Kidney (tissue), 13 donors: ENCODE measurements at regions not wholly inside any gene's neighbourhood (a gene's known extent, or its start where the extent isn't known, plus 50 kb on each side); places are given as distances from the start of the nearest gene placed in this dataset.

Experiments used
- DNase-seq, 5 donors: peaks; one replicate each; pipeline ENCODE4 v3.0.0-alpha.2; 2013 to 2020
- FAIRE-seq: peaks from 2 replicates; lab custom pipeline; 2012; peaks lifted over from hg19 to GRCh38; lab: Jason Lieb, UNC
- H3K27ac ChIP-seq, 2 donors: one replicate each; pipeline ENCODE4 v1.7.0; 2013; ENCODE audit warnings: low read depth in 2 of 2, low read length in 2 of 2, inconsistent platforms in 1 of 2
- H3K27me3 ChIP-seq: one replicate; pipeline ENCODE4 v1.7.1; 2013; ENCODE audit warnings: low read length, inconsistent platforms; ENCODE audit not compliant: control insufficient read depth, insufficient read depth
- H3K36me3 ChIP-seq, 3 donors: one replicate each; pipeline versions ENCODE4 v1.7.0 to v1.7.1; 2013; ENCODE audit warnings: low read length in 3 of 3, control low read depth in 1 of 3, inconsistent platforms in 1 of 3; ENCODE audit not compliant: insufficient read depth in 3 of 3, control insufficient read depth in 2 of 3
- H3K4me1 ChIP-seq, 3 donors: one replicate each; pipeline versions ENCODE4 v1.7.0 to v1.7.1; 2013; ENCODE audit warnings: low read length in 3 of 3, inconsistent platforms in 1 of 3, low read depth in 1 of 3; ENCODE audit not compliant: control insufficient read depth in 2 of 3, insufficient read depth in 2 of 3
- H3K4me3 ChIP-seq, 3 donors: one replicate each; pipeline versions ENCODE4 v1.7.0 to v1.8.1; 2013; ENCODE audit warnings: low read length in 3 of 3, control low read depth in 1 of 3, inconsistent platforms in 1 of 3
- H3K9ac ChIP-seq, 3 donors: one replicate each; pipeline versions ENCODE4 v1.7.0 to v1.7.1; 2013; ENCODE audit warnings: low read length in 3 of 3, control low read depth in 1 of 3, inconsistent platforms in 1 of 3
- H3K9me3 ChIP-seq, 3 donors: one replicate each; pipeline versions ENCODE4 v1.7.0 to v1.7.1; 2013; ENCODE audit warnings: low read length in 3 of 3, control low read depth in 1 of 3, inconsistent platforms in 1 of 3; ENCODE audit not compliant: control insufficient read depth in 2 of 3, insufficient read depth in 1 of 3
- intact Hi-C: fragments of 100-400 bp; cut with DNase I; formaldehyde crosslinking; loops from one replicate; pipeline ENCODE4 v1.11.1; 2022
- TF ChIP-seq, protein P1 (sequence below): IDR thresholded peaks from 3 replicates; pipeline ENCODE4 v1.5.1; 2012; ENCODE audit warnings: mild to moderate bottlenecking, moderate library complexity, borderline replicate concordance; ENCODE audit not compliant: insufficient read depth; ENCODE audit errors: extremely low read depth
- donor health status: control.
- donor health status: control.
- donor health status: control.
- donor health status: control.
- donor health status: control.
- donor health status: DM: yes; HTN: yes; CAD: no.
- donor health status: Normal renal cell carcinoma (clear cell type).

DNA sequence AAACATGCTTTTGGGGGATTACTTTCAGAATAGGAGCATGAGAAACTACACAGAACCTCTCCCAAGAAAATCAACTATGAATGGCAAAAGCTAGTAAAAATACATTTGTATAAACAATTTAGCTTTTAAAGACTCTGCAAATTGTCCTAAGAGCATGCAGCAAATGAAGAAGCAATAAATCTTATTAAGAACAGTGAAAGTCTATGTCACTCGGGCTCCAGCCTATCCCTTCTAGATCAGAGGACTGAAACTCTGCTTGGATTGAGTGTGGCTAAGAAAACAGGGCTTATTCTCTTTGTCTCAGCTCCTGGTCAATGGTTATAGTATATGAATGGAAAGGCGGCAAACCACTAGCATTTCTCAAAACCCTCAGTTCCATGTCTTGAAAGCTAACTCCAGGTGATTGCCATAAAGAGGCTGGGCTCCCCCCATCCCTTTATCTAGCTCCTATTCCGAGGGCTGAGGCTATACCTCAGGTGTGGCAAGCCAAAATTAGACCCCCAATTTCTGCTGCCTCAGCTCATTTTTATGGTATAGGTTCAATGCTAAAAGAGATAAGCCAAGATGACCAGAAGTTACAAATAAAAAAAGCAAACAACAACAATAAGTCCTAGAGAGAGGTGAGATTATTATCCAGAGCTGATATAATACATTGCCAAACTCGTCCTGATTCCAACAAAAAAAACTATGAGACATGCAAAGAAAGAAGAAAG is 953.2 kb downstream of the SLITRK6 start:
- Histone ChIP-seq H3K4me1 (no peaks in the 10 kb centered on the region), H3K27ac (no peak overlapping the region), H3K4me3 (no peak overlapping the region), H3K9ac (no peak overlapping the region), H3K36me3 (no peaks in the 10 kb centered on the region), H3K27me3 (no peaks in the 10 kb centered on the region), H3K9me3 (no peaks in the 10 kb centered on the region)
- no peak for FAIRE-seq
- TF ChIP-seq, protein P1, sequence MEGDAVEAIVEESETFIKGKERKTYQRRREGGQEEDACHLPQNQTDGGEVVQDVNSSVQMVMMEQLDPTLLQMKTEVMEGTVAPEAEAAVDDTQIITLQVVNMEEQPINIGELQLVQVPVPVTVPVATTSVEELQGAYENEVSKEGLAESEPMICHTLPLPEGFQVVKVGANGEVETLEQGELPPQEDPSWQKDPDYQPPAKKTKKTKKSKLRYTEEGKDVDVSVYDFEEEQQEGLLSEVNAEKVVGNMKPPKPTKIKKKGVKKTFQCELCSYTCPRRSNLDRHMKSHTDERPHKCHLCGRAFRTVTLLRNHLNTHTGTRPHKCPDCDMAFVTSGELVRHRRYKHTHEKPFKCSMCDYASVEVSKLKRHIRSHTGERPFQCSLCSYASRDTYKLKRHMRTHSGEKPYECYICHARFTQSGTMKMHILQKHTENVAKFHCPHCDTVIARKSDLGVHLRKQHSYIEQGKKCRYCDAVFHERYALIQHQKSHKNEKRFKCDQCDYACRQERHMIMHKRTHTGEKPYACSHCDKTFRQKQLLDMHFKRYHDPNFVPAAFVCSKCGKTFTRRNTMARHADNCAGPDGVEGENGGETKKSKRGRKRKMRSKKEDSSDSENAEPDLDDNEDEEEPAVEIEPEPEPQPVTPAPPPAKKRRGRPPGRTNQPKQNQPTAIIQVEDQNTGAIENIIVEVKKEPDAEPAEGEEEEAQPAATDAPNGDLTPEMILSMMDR = no peak
- DNase-seq = no peak
- intact Hi-C loops = no loop called here

DNA sequence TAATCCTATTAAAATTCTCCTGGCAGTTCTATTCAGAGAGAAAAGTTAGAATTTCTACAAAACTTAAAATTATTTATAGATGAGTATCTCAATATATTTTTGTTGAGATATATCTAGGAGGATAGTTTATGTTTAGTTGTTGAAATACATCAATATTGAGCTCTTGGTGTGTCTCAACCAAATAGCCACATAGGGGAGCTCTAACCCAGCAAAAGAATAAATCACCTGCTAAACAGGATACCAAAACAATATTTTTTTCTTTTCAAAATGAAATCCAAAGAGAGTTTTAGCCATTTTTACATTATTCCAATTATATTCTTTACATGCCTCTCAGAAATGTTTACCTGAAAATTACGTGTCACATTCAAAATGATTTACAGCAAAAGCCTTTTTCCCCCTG is 954.7 kb downstream of the SLITRK6 start:
- Histone ChIP-seq H3K27ac (no peak overlapping the region), H3K36me3 (no peaks in the 10 kb centered on the region), H3K4me3 (no peak overlapping the region), H3K4me1 (no peaks in the 10 kb centered on the region), H3K27me3 (no peaks in the 10 kb centered on the region), H3K9ac (no peak overlapping the region), H3K9me3 (no peaks in the 10 kb centered on the region)
- FAIRE-seq (no peak), DNase-seq (peak in 2 of 5 donors; percentile 30 to 37)
- TF ChIP-seq, protein P1 = no peak
- intact Hi-C loops = no loop called here

DNA sequence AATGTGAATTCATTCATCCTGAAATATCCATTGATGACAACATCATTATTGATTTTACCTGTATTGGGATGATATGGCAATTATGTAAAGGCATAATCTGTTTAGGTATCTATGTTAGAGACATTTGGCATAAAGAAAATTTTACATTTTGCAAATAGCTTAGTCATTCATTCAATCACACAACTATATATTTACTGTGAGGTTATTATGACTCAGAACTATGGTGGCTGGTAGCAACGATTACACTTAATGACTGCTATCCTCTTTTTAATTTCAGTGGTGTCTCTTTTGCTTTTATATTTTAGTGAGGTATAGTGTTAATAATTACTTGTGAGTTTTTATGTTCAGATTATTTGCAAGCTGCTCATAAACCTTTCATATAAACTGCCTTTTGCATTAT is 955.9 kb downstream of the SLITRK6 start:
- no peak for FAIRE-seq
- Histone ChIP-seq H3K9ac (no peak overlapping the region), H3K4me3 (no peak overlapping the region), H3K36me3 (no peaks in the 10 kb centered on the region), H3K27me3 (no peaks in the 10 kb centered on the region), H3K9me3 (no peaks in the 10 kb centered on the region), H3K4me1 (no peaks in the 10 kb centered on the region), H3K27ac (no peak overlapping the region)
- DNase-seq = no peak
- intact Hi-C loops = no loop called here
- TF ChIP-seq, protein P1 = no peak

DNA sequence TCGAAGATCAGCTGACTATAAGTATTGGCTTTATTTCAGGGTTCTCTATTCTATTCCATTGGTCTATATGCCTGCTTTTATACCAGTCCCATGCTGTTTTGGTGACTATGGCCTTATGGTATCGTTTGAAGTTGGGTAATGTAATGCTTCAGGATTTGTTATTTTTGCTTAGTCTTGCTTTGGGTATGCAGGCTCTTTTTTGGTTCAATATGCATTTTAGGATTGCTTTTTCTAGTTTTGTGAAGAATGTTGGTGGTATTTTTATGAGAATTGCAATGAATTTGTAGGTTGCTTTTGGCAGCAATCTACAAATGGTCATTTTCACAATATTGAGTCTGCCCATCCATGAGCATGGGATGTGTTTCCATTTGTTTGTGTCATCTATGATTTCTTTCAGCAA is 951.9 kb upstream of the SLITRK1 start:
- H3K27me3 ChIP-seq = no peaks in the 10 kb centered on the region
- TF ChIP-seq, protein P1 = no peak
- no peaks in the 10 kb centered on the region for H3K4me1 ChIP-seq
- H3K27ac ChIP-seq = no peak overlapping the region
- FAIRE-seq = no peak
- no peak for DNase-seq
- no peak overlapping the region for H3K9ac ChIP-seq
- no peak overlapping the region for H3K4me3 ChIP-seq
- intact Hi-C loops = no loop called here
- H3K9me3 ChIP-seq = no peaks in the 10 kb centered on the region
- no peaks in the 10 kb centered on the region for H3K36me3 ChIP-seq
